DND-41 (cell line): ENCODE measurements at regions not wholly inside any gene's neighbourhood (a gene's known extent, or its start where the extent isn't known, plus 50 kb on each side); places are given as distances from the start of the nearest gene placed in this dataset.

Experiments used
- EZH2 ChIP-seq: IDR thresholded peaks from 3 replicates; pipeline ENCODE4 v1.6.1; 2012; ENCODE audit warnings: borderline replicate concordance, low read depth, mild to moderate bottlenecking, moderate library complexity, low read length, inconsistent platforms; ENCODE audit not compliant: severe bottlenecking
- TF ChIP-seq, protein P1 (sequence below): IDR thresholded peaks from 2 replicates; pipeline ENCODE4 v1.5.1; 2012; ENCODE audit warnings: borderline replicate concordance, low read length, moderate library complexity, mild to moderate bottlenecking; ENCODE audit not compliant: poor library complexity, severe bottlenecking; ENCODE audit errors: extremely low read depth

DNA sequence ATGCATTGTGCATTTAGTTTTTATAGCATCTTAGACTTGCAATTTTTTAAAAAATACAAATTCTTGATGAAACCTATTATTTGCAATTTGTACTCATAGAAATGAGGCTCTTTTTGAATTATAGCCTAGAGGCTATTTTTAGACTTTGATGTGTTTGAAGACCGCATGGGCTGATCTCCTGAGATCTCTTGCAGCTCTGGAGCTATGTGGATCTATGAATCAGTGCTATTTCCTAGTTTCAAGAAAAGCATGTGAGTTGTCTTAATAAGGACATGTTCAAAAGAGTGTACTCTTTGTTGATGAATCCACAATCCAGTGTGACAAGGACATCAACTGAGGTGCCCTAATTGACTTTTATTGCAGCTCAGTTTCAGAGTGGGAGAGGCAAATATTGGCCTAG lies 620.5 kb downstream of the ETS1 start:
- TF ChIP-seq, protein P1, sequence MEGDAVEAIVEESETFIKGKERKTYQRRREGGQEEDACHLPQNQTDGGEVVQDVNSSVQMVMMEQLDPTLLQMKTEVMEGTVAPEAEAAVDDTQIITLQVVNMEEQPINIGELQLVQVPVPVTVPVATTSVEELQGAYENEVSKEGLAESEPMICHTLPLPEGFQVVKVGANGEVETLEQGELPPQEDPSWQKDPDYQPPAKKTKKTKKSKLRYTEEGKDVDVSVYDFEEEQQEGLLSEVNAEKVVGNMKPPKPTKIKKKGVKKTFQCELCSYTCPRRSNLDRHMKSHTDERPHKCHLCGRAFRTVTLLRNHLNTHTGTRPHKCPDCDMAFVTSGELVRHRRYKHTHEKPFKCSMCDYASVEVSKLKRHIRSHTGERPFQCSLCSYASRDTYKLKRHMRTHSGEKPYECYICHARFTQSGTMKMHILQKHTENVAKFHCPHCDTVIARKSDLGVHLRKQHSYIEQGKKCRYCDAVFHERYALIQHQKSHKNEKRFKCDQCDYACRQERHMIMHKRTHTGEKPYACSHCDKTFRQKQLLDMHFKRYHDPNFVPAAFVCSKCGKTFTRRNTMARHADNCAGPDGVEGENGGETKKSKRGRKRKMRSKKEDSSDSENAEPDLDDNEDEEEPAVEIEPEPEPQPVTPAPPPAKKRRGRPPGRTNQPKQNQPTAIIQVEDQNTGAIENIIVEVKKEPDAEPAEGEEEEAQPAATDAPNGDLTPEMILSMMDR: no peak
- no peak for TF ChIP-seq EZH2
